Stimulated activated CD8-positive, alpha-beta memory T cell treated with anti-CD3 and anti-CD28 coated beads, Interleukin-7, amount 100 ng/mL, for 1 hour (primary cell): ENCODE measurements at regions not wholly inside any gene's neighbourhood (a gene's known extent, or its start where the extent isn't known, plus 50 kb on each side); places are given as distances from the start of the nearest gene placed in this dataset.

Experiments
- DNase-seq, 2 donors: peaks; one replicate each; pipeline ENCODE4 v3.0.0-alpha.2; 2020; ENCODE audit warnings: low read depth in 2 of 2

- no peak for DNase-seq
These were observed 365.8 kb upstream of the MYT1L start for GRCh38 chr2:2696733-2697455.

- no peak for DNase-seq
These were observed 365.2 kb upstream of the MYT1L start for GRCh38 chr2:2696325-2696724.

GRCh38 chr2:2694746-2695145 is 363.7 kb upstream of the MYT1L start:
- DNase-seq, result no peak

GRCh38 chr2:2692599-2693389 is 361.7 kb upstream of the MYT1L start:
- no peak for DNase-seq

- no peak for DNase-seq
These were observed 360.3 kb upstream of the MYT1L start for GRCh38 chr2:2691419-2691818.

- DNase-seq, result no peak
These were observed 359.9 kb upstream of the MYT1L start for GRCh38 chr2:2690985-2691384.

- DNase-seq, result no peak
These were observed 358.2 kb upstream of the MYT1L start for GRCh38 chr2:2689306-2689705.

- DNase-seq, result no peak
These were observed 357.2 kb upstream of the MYT1L start for GRCh38 chr2:2688254-2688653.

GRCh38 chr2:2687745-2688144 is 356.7 kb upstream of the MYT1L start:
- DNase-seq, result no peak

GRCh38 chr2:2686222-2686621 is 355.1 kb upstream of the MYT1L start:
- no peak for DNase-seq

GRCh38 chr2:2683606-2684224 is 352.6 kb upstream of the MYT1L start:
- DNase-seq, result no peak

- DNase-seq, result no peak
These were observed 351.7 kb upstream of the MYT1L start for GRCh38 chr2:2682700-2683342.

- DNase-seq, result no peak
These were observed 350.7 kb upstream of the MYT1L start for GRCh38 chr2:2681711-2682251.

- no peak for DNase-seq
These were observed 350.0 kb upstream of the MYT1L start for GRCh38 chr2:2681085-2681484.

- no peak for DNase-seq
These were observed 343.8 kb upstream of the MYT1L start for GRCh38 chr2:2674831-2675230.

- no peak for DNase-seq
These were observed 342.3 kb upstream of the MYT1L start for GRCh38 chr2:2673406-2673805.

- no peak for DNase-seq
These were observed 341.2 kb upstream of the MYT1L start for GRCh38 chr2:2672249-2672648.

GRCh38 chr2:2671826-2672225 is 340.8 kb upstream of the MYT1L start:
- no peak for DNase-seq

- DNase-seq, result no peak
These were observed 338.2 kb upstream of the MYT1L start for GRCh38 chr2:2669316-2669715.

- DNase-seq, result no peak
These were observed 337.7 kb upstream of the MYT1L start for GRCh38 chr2:2668681-2669265.

- no peak for DNase-seq
These were observed 336.6 kb upstream of the MYT1L start for GRCh38 chr2:2667690-2668089.

- no peak for DNase-seq
These were observed 334.7 kb upstream of the MYT1L start for GRCh38 chr2:2665834-2666133.
